Activated CD8-positive, alpha-beta memory T cell treated with anti-CD3 and anti-CD28 coated beads, Interleukin-2, amount 10 ng/mL, durations not matched to agents 7 days and 5 days (primary cell): ENCODE measurements at regions not wholly inside any gene's neighbourhood (a gene's known extent, or its start where the extent isn't known, plus 50 kb on each side); places are given as distances from the start of the nearest gene placed in this dataset.

Source experiments
- ATAC-seq: fragments of 150-1000 bp; cut with Tn5 transposase; one replicate; pipeline ENCODE4 v1.10.0; 2021; ENCODE audit warnings: moderate library complexity
- CTCF ChIA-PET: fragments of 350-600 bp; sonication (Branson Sonifier 250); formaldehyde crosslinking; loops from one replicate; lab custom pipeline; 2021; ENCODE audit warnings: antibody characterized with exemption; lab: Charles Lee
- DNase-seq: peaks from one replicate; pipeline ENCODE4 v3.0.0-alpha.2; 2020
- H3K27ac Mint-ChIP-seq: one replicate; pipeline ENCODE4 v1.8.0; 2021; ENCODE audit warnings: mild to moderate bottlenecking, mixed read lengths
- H3K27me3 Mint-ChIP-seq: one replicate; pipeline ENCODE4 v1.8.0; 2021; ENCODE audit warnings: mixed read lengths
- H3K36me3 Mint-ChIP-seq: one replicate; pipeline ENCODE4 v1.8.0; 2021; ENCODE audit warnings: mild to moderate bottlenecking, mixed read lengths
- H3K4me1 Mint-ChIP-seq: one replicate; pipeline ENCODE4 v1.8.0; 2021; ENCODE audit warnings: mixed read lengths
- H3K4me3 Mint-ChIP-seq: one replicate; pipeline ENCODE4 v1.8.0; 2021; ENCODE audit warnings: mild to moderate bottlenecking, moderate library complexity, mixed read lengths
- H3K9me3 Mint-ChIP-seq: one replicate; pipeline ENCODE4 v1.8.0; 2022; ENCODE audit warnings: low read depth, mixed read lengths

DNA sequence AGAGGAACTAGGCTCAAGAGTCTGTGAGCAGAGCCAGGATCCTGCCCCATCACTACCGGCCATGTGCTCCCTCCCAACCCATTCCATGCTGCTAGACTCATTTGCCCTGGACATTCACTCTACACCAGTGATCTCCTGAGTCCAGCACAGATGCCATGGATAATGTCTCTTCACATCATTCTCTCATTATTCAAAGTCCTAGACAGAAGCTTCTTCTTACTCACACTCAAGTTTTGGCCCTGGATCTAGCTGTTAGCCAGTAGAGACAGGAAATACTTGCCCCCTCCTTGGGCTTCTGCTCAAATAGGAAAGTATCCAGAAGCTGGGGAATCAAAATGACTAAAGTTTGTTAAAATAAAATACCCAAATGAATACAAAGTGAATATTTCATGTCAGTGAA, 266.8 kb upstream of the LDB2 start:
- ATAC-seq (no peak), DNase-seq (no peak)
- H3K4me1 Mint-ChIP-seq = peaks cover 5% of the 10 kb centered on the region
- CTCF ChIA-PET = interaction anchor here (1.0 kb wide), 1 partner anchor 9 kb away, joined by 3 read pairs; no protein-coding TSS in a partner anchor
- H3K27me3 Mint-ChIP-seq = peaks cover 6% of the 10 kb centered on the region
- no peaks in the 10 kb centered on the region for H3K9me3 Mint-ChIP-seq
- no peaks in the 10 kb centered on the region for H3K36me3 Mint-ChIP-seq
- H3K4me3 Mint-ChIP-seq = no peak overlapping the region
- H3K27ac Mint-ChIP-seq = no peak overlapping the region

DNA sequence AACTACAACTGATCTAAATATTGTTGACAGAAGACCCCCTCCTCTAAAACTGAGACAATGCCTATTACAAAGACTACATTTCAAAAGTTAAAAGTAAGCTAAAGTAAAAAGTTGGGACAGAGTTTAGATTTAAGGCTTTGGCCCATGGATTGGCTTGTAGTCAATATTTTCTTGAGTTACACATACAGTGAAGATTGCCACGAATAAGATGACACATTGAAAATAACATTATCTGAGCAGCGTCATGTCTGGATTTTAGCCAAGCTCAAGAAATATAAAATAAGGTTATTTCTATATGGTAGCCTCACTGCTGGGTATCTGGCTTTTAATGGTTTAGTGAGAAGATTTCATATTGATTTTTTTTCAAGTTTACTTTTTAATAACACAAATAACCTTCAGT, 266.2 kb upstream of the LDB2 start:
- H3K36me3 Mint-ChIP-seq = no peaks in the 10 kb centered on the region
- CTCF ChIA-PET = interaction anchor here (1.0 kb wide), 1 partner anchor 9 kb away, joined by 3 read pairs; no protein-coding TSS in a partner anchor
- no peaks in the 10 kb centered on the region for H3K9me3 Mint-ChIP-seq
- H3K4me3 Mint-ChIP-seq = no peak overlapping the region
- H3K27me3 Mint-ChIP-seq = peaks cover 6% of the 10 kb centered on the region
- DNase-seq (no peak), ATAC-seq (no peak)
- peaks cover 5% of the 10 kb centered on the region for H3K4me1 Mint-ChIP-seq
- H3K27ac Mint-ChIP-seq = no peak overlapping the region

DNA sequence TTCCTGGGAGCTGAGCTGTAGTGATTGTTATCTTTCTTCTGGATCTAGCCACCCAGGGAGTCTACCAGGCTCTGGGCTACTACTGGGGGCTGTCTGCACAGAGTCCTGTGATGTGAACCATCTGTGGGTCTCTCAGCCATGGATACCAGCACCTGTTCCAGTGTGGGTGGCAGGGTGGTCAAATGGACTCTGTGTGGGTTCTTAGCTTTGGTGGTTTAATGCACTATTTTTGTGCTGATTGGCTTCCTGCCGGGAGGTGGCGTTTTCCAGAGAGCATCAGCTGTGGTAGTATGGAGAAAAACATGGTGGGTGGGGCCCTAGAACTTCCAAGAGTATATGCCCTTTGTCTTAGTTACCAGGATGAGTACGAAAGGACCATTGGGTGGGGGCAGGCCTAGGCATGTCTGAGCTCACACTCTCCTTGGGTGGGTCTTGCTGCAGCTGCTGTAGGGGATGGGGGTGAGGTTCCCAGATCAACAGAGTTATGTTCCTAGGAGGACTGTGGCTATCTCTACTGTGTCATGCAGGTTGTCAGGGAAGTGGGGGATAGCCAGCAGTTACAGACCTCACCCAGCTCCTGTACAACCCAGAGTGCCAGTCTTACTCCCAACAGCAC, 264.8 kb upstream of the LDB2 start:
- Mint-ChIP-seq H3K4me3 (no peak overlapping the region), H3K9me3 (no peaks in the 10 kb centered on the region), H3K27ac (no peak overlapping the region), H3K27me3 (no peaks in the 10 kb centered on the region), H3K4me1 (peaks cover 5% of the 10 kb centered on the region), H3K36me3 (no peaks in the 10 kb centered on the region)
- DNase-seq = no peak
- CTCF ChIA-PET = no interaction called here
- no peak for ATAC-seq

DNA sequence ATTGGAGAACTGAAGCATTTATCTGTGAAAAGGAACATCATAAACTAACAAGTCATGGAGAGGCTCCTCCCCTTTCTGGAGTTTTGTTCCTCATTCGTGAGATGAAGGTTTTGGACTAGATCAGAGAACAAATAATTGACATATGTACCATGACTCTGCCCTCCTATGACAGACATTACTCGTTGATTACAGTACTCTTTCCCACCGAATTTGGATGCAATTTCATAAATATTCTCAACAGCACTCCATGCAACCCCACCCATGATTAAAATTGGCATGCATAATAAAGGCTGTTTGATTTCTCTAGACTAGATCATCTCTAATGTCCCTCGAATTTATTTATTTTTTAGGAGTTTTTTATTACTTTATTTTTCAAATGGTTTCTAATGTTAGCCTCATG, 258.9 kb upstream of the LDB2 start:
- H3K4me1 Mint-ChIP-seq = peaks cover 5% of the 10 kb centered on the region
- ATAC-seq = no peak
- no peak overlapping the region for H3K4me3 Mint-ChIP-seq
- no peaks in the 10 kb centered on the region for H3K9me3 Mint-ChIP-seq
- no peaks in the 10 kb centered on the region for H3K36me3 Mint-ChIP-seq
- CTCF ChIA-PET = no interaction called here
- DNase-seq = no peak
- no peaks in the 10 kb centered on the region for H3K27me3 Mint-ChIP-seq
- H3K27ac Mint-ChIP-seq = no peak overlapping the region

DNA sequence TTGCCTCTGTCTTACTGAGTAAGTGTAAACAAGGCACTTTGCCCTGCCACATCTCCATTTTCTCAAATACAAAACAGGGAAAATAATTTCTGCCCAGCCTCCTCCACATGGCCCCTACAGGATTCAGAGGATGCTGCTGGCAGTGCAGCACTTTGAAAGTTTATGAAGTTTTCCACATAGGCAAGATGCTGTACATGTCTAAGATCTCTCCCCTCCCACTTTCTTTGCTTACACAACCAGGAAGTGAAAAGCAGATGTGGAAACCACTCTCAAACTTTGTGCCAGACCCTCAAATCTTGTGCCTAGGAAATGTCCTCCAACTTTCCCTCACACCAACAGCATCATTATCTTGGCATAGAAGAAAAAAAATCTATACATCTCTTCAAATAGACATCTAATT, 257.0 kb upstream of the LDB2 start:
- no peak for DNase-seq
- no peak overlapping the region for H3K27ac Mint-ChIP-seq
- no peaks in the 10 kb centered on the region for H3K36me3 Mint-ChIP-seq
- H3K9me3 Mint-ChIP-seq = no peaks in the 10 kb centered on the region
- peaks cover 2% of the 10 kb centered on the region for H3K4me1 Mint-ChIP-seq
- CTCF ChIA-PET = no interaction called here
- no peak overlapping the region for H3K4me3 Mint-ChIP-seq
- no peaks in the 10 kb centered on the region for H3K27me3 Mint-ChIP-seq
- ATAC-seq = no peak

DNA sequence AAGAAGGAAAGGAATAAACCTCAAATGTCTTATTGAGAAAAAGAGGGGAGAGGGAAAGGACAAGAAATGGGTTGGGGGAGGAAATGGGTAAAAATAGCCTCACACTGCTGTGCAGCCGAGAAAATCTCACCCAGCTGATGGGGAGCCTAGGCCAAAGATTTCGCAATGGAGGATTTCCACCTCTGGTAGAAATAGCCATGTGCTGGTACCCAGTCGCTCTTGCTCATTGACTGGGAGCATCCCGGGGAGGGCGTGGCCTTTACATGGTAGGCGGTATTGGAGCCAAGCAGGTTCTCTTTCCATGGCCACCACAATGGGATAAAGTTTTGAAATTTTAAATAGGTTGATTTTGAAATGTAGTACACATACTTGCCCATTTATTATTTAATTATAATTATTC, 255.1 kb upstream of the LDB2 start:
- no peak for DNase-seq
- Mint-ChIP-seq H3K36me3 (no peaks in the 10 kb centered on the region), H3K9me3 (no peaks in the 10 kb centered on the region), H3K4me3 (no peak overlapping the region), H3K27ac (no peak overlapping the region), H3K4me1 (no peaks in the 10 kb centered on the region), H3K27me3 (no peaks in the 10 kb centered on the region)
- ATAC-seq = no peak
- CTCF ChIA-PET = no interaction called here

DNA sequence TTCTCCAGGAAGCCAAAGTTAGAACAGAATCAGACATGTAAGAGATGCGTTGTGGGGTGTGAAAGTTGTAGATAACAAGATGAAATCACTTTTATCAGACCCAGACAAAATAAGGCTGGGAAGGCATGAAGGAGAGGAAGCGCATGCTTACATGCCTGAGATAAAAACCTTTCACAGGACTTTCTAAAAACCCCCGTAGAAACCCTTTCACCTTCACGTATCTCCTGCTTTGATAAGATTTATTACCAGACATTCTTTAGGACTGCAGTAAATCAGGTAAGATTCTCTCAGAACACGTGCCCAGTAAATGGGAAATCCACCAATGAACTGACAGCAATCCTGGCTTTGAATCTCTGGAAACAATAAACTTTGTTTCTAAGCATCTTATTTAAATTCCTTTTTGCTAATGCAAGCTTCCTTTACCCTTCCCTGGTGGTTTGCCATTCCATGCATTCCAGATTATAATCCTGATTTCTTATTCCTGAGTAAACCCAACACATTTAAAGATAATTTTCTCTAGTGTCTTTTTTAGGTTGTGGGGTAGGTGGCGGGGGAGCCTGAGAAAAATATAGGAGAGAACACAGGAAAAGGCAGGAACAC, 254.6 kb upstream of the LDB2 start:
- no peak overlapping the region for H3K27ac Mint-ChIP-seq
- H3K4me1 Mint-ChIP-seq = no peaks in the 10 kb centered on the region
- ATAC-seq (no peak), DNase-seq (no peak)
- no peak overlapping the region for H3K4me3 Mint-ChIP-seq
- no peaks in the 10 kb centered on the region for H3K36me3 Mint-ChIP-seq
- CTCF ChIA-PET = no interaction called here
- H3K9me3 Mint-ChIP-seq = no peaks in the 10 kb centered on the region
- no peaks in the 10 kb centered on the region for H3K27me3 Mint-ChIP-seq

DNA sequence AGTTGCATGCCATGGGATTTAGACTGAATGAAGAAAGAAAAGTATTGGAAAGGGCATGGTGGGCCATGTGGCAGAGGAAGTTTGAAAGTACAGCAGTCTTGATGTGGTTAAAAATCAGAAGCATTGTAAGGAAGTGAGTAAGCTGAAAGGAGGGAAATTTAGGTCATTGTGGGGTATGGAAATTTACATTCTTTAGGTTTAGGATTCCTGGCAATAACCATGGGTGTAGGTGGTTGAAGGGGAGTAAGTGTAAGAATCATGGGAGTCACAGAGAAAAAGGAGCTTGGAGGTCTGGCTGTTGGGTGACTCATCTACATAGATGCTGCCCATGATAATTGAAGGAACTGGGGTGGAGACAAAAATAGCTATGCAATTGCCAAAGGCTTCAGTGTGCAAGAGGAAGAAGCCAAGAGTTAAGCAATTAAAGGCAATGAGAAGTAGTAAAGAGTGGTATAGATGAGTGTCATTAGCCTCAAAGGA, 243.8 kb upstream of the LDB2 start:
- ATAC-seq (no peak), DNase-seq (no peak)
- Mint-ChIP-seq H3K9me3 (peaks cover 7% of the 10 kb centered on the region), H3K36me3 (no peaks in the 10 kb centered on the region), H3K27ac (no peak overlapping the region), H3K4me3 (no peak overlapping the region), H3K27me3 (no peaks in the 10 kb centered on the region), H3K4me1 (no peaks in the 10 kb centered on the region)
- CTCF ChIA-PET = no interaction called here

DNA sequence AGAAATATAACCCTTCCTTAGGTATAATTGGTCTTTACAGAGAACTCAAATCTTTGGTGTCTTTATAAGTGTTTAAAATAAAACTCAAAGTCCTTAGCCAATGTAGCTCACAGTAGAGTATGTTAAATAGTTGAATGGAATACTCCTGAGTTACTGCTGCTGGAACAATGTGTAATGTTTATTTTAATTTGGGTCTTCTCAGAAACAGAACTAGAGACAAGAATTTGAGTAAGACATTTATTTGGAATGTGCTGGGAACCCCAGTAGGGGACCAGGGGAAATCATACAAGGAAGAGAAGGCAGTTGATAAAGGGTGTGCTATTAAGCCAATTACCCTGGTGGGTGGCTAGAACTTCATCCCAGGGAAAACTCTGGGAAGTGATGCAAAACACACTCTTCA, 240.4 kb upstream of the LDB2 start:
- ATAC-seq (no peak), DNase-seq (no peak)
- H3K4me3 Mint-ChIP-seq = no peak overlapping the region
- no peaks in the 10 kb centered on the region for H3K4me1 Mint-ChIP-seq
- H3K36me3 Mint-ChIP-seq = no peaks in the 10 kb centered on the region
- H3K27ac Mint-ChIP-seq = no peak overlapping the region
- H3K9me3 Mint-ChIP-seq = peaks cover 9% of the 10 kb centered on the region
- no peaks in the 10 kb centered on the region for H3K27me3 Mint-ChIP-seq
- CTCF ChIA-PET = no interaction called here

DNA sequence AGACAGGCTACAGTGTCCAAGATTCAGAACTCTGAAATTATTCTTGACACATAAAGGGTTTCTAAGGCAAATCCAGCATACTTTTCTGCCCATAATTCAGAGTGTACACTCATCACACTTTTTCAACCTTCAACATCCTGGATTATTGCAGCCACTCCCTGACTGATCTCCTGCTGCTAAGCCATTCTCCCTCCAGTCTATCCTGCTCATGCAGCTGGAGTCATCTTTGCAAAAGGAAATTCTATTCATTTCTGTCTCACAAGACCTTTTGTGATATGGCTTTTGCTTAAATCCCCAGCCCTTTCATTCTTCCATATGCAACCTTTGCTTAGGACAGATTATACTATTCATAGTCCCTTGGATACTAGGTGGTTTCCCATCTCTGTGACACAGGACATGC, 236.1 kb upstream of the LDB2 start:
- Mint-ChIP-seq H3K4me1 (no peaks in the 10 kb centered on the region), H3K27ac (no peak overlapping the region), H3K9me3 (peaks cover 2% of the 10 kb centered on the region), H3K4me3 (no peak overlapping the region), H3K27me3 (no peaks in the 10 kb centered on the region), H3K36me3 (no peaks in the 10 kb centered on the region)
- ATAC-seq = no peak
- CTCF ChIA-PET = no interaction called here
- DNase-seq = no peak

DNA sequence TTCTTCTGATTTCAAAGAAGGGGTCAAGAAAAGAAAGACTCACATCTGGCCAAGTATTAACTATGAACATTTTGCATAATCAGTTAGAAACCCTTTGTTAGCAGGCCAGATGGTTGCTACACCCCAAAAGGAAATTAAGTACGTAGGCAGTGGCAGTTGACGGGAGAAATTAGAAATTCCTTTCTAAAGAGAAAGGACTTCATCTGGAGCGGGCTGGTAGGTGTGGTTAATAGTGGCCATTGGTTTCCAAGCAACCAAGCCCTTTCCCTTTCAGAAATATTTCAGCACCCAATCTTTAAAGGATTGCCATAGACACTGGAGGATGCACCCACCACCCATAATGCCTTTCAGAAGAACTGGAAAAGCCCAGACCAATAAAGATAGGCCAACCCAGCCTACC, 235.7 kb upstream of the LDB2 start:
- H3K27me3 Mint-ChIP-seq = no peaks in the 10 kb centered on the region
- H3K4me3 Mint-ChIP-seq = no peak overlapping the region
- DNase-seq (no peak), ATAC-seq (no peak)
- H3K36me3 Mint-ChIP-seq = no peaks in the 10 kb centered on the region
- H3K4me1 Mint-ChIP-seq = no peaks in the 10 kb centered on the region
- no peak overlapping the region for H3K27ac Mint-ChIP-seq
- peaks cover 2% of the 10 kb centered on the region for H3K9me3 Mint-ChIP-seq
- CTCF ChIA-PET = no interaction called here

DNA sequence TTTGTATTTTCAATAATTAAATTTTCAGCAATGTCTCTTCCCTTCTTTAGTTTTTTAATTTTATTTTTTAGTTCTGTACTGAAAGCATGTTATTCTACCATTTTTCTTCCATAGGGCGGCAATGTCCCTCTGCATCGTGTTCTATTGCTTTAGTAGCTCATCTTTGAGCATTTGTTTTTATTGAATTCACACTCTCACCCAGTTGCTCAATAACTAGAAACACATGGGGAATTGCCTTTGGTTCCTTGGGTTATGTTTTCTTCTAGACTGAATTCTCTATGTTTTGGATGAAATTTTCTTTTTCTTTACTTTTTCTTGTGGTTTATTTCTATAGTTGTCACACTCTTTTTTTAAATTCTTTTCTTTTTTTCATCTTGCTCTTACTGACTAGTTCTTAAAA, 233.8 kb upstream of the LDB2 start:
- ATAC-seq (no peak), DNase-seq (no peak)
- Mint-ChIP-seq H3K9me3 (peaks cover 2% of the 10 kb centered on the region), H3K27ac (no peak overlapping the region), H3K36me3 (no peaks in the 10 kb centered on the region), H3K4me3 (no peak overlapping the region), H3K4me1 (no peaks in the 10 kb centered on the region), H3K27me3 (no peaks in the 10 kb centered on the region)
- CTCF ChIA-PET = no interaction called here

DNA sequence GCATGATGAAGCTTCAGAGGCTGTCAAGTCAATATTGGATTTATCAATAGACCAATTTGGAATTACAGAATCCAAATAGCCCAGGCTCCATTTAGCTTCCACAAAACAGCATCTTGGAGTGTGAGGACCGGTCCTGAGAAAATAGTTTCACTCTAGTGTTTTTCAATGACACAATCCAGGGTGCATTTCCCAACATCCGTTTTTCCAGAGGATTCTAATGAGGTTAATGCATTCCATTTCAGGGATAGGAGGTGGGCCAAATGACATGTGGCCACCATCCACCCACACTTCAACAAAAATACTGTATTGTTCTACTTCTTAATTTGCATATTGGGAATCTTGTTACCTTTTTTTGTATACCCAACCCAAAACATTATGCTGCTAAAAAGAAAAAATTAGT, 229.8 kb upstream of the LDB2 start:
- CTCF ChIA-PET = no interaction called here

DNA sequence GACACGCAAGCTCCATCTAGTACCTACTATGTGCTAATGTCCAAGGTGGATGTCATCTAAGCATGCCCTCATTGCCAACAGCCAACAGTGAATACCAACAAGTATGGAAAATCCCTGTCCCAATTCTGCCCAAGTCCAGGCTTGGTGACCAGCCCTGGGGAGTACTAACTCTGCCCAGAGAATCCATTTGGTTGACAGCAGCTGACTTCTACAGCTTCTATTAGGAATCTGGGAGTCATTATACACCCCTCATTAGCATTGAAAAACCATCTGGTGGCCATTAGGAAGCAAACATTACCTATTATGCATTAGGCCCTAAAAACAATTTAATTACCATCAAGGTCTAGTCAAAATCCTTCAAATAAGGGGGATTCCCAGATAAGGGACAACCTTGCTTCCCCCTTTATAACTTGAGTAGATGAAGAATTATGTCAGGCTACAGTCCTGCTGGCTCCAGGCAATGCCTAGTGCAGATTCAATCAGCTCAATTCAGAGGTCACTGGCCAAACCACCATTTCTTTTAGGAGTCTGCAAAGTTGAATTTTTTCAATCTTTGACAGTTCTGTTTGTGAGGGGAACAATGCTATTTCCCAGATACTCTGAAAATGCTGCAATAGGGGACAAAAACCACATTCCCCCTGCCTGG, 228.0 kb upstream of the LDB2 start:
- ATAC-seq = no peak
- no peaks in the 10 kb centered on the region for H3K4me1 Mint-ChIP-seq
- no peaks in the 10 kb centered on the region for H3K9me3 Mint-ChIP-seq
- CTCF ChIA-PET = no interaction called here
- no peaks in the 10 kb centered on the region for H3K27me3 Mint-ChIP-seq
- DNase-seq = no peak
- H3K36me3 Mint-ChIP-seq = no peaks in the 10 kb centered on the region
- no peak overlapping the region for H3K4me3 Mint-ChIP-seq
- H3K27ac Mint-ChIP-seq = no peak overlapping the region

More for the DNA sequence above, 229.8 kb upstream of the LDB2 start:
- H3K27ac Mint-ChIP-seq = no peak overlapping the region
- no peaks in the 10 kb centered on the region for H3K36me3 Mint-ChIP-seq
- H3K4me3 Mint-ChIP-seq = no peak overlapping the region
- H3K4me1 Mint-ChIP-seq = no peaks in the 10 kb centered on the region
- H3K9me3 Mint-ChIP-seq = no peaks in the 10 kb centered on the region
- no peaks in the 10 kb centered on the region for H3K27me3 Mint-ChIP-seq
- DNase-seq (no peak), ATAC-seq (no peak)
